Neutrophil (primary cell): ENCODE measurements at regions not wholly inside any gene's neighbourhood (a gene's known extent, or its start where the extent isn't known, plus 50 kb on each side); places are given as distances from the start of the nearest gene placed in this dataset.

Experiments
- H3K27ac ChIP-seq: fragments of 200-600 bp; sonication (generic); 2 replicates; pipeline ENCODE4 v1.5.1; 2016; ENCODE audit warnings: mild to moderate bottlenecking, moderate library complexity
- H3K27me3 ChIP-seq: fragments of 200-600 bp; sonication (generic); 2 replicates; pipeline ENCODE4 v1.6.0; 2016; ENCODE audit warnings: mild to moderate bottlenecking
- H3K36me3 ChIP-seq: fragments of 200-600 bp; sonication (generic); 2 replicates; pipeline ENCODE4 v1.5.1; 2017
- H3K4me1 ChIP-seq, 2 experiments: fragments of 200-600 bp in 1 of 2; sonication (generic) in 1 of 2; 1 replicate in 1 of 2; 2 replicates in 1 of 2; pipeline versions ENCODE4 v1.5.1 to v1.6.1; 2013 to 2016; ENCODE audit warnings: low read depth in 1 of 2, low read length in 1 of 2, mild to moderate bottlenecking in 1 of 2, moderate library complexity in 1 of 2; ENCODE audit not compliant: control insufficient read depth in 1 of 2, insufficient read depth in 1 of 2
- H3K4me3 ChIP-seq, 2 experiments: fragments of 200-600 bp in 1 of 2; sonication (generic) in 1 of 2; 1 replicate in 1 of 2; 2 replicates in 1 of 2; pipeline ENCODE4 v1.5.1; 2013 to 2016; ENCODE audit warnings: low read depth in 1 of 2, low read length in 1 of 2, mild to moderate bottlenecking in 1 of 2, moderate library complexity in 1 of 2
- H3K9me3 ChIP-seq: fragments of 200-600 bp; sonication (generic); 2 replicates; pipeline ENCODE4 v1.5.1; 2016
- TF ChIP-seq, protein P1 (sequence below): fragments of 200-600 bp; sonication (generic); IDR thresholded peaks from 2 replicates; pipeline ENCODE4 v1.5.1; 2016; ENCODE audit warnings: antibody characterized with exemption

DNA sequence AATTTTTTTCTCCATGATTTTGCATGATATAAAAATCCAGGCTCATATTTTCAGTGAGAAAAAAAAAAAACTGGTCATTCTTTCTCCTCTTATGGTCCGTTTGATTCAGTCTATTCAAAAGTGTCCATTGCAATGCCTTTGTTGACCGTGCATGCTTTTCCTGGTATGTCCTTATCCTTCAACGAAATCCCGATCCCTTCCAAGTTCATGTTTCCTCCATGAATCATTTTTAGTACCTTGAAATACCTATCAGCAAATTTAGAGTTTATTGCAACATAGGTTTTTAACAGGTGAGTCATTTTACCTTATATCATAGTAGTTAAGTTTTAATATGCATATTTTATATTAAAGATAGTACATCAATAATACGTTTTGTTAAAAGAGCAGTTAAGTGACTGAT lies 773.8 kb upstream of the CHD1 start:
- H3K27me3 ChIP-seq, result no peaks in the 10 kb centered on the region
- no peaks in the 10 kb centered on the region for H3K9me3 ChIP-seq
- H3K4me1 ChIP-seq, result no peaks in the 10 kb centered on the region
- TF ChIP-seq, protein P1, sequence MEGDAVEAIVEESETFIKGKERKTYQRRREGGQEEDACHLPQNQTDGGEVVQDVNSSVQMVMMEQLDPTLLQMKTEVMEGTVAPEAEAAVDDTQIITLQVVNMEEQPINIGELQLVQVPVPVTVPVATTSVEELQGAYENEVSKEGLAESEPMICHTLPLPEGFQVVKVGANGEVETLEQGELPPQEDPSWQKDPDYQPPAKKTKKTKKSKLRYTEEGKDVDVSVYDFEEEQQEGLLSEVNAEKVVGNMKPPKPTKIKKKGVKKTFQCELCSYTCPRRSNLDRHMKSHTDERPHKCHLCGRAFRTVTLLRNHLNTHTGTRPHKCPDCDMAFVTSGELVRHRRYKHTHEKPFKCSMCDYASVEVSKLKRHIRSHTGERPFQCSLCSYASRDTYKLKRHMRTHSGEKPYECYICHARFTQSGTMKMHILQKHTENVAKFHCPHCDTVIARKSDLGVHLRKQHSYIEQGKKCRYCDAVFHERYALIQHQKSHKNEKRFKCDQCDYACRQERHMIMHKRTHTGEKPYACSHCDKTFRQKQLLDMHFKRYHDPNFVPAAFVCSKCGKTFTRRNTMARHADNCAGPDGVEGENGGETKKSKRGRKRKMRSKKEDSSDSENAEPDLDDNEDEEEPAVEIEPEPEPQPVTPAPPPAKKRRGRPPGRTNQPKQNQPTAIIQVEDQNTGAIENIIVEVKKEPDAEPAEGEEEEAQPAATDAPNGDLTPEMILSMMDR, result no peak
- H3K4me3 ChIP-seq, result no peak overlapping the region
- H3K27ac ChIP-seq, result no peak overlapping the region
- no peaks in the 10 kb centered on the region for H3K36me3 ChIP-seq

DNA sequence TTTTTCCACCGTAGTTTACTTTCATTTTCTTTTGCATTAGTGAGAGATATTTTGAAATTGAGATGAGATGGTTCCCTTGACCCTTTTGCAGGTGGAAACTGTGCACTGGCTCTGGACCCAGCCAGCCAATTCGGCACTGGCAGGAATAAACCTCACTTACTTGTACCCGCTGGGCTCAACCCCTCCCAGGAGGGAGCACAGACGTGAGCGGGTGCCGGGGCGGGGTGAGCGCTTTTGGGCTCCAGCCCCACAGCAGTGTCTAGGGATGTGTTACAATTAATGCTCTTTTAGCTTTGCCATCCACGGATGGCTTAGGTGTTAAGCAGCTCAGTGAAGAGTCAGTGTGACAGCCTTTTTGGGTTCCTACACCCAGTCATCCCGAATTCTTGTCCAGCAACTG lies 766.1 kb upstream of the CHD1 start:
- Histone ChIP-seq H3K27me3 (no peaks in the 10 kb centered on the region), H3K9me3 (no peaks in the 10 kb centered on the region), H3K36me3 (no peaks in the 10 kb centered on the region), H3K4me3 (no peak overlapping the region), H3K27ac (no peak overlapping the region), H3K4me1 (no peaks in the 10 kb centered on the region)
- TF ChIP-seq, protein P1, result no peak

DNA sequence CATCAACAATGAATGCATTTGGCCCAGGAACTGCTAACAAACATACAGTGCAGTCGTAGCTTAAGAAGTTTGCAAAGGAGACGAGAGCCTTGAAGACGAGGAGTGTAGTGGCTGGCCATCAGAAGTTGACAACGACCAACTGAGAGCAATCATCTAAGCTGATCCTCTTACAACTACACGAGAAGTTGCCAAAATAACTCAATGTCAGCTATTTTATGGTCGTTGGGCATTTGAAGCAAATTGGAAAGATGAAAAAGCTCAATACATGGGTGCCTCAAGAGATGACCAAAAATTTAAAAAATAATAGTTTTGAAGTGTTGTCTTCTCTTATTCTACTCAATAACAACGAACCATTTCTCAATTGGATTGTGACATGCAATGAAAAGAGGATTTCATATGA lies 757.7 kb upstream of the CHD1 start:
- no peaks in the 10 kb centered on the region for H3K36me3 ChIP-seq
- no peaks in the 10 kb centered on the region for H3K4me1 ChIP-seq
- H3K27me3 ChIP-seq, result no peaks in the 10 kb centered on the region
- H3K4me3 ChIP-seq, result no peak overlapping the region
- no peak overlapping the region for H3K27ac ChIP-seq
- TF ChIP-seq, protein P1, result no peak
- H3K9me3 ChIP-seq, result no peaks in the 10 kb centered on the region

DNA sequence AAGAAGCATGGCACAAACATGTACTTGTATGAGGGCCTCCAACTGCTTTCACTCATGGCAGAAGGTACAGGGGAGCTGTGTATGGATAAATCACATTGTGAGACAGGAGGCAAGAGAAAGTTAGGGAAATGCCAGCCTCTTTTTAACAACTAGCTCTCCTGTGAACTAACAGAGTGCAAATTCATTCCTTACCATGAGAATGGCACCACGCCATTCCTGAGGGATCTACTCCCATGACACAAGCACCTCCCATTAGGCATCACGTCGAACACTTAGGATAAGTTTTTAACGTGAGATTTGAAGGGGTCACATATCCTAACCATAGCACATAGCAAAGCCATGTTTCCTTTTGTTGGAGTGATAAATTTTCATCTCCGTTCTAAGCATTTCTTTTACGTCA lies 747.2 kb upstream of the CHD1 start:
- Histone ChIP-seq H3K4me1 (no peaks in the 10 kb centered on the region), H3K36me3 (no peaks in the 10 kb centered on the region), H3K9me3 (no peaks in the 10 kb centered on the region), H3K27ac (no peak overlapping the region), H3K4me3 (no peak overlapping the region), H3K27me3 (no peaks in the 10 kb centered on the region)
- TF ChIP-seq, protein P1, result no peak

DNA sequence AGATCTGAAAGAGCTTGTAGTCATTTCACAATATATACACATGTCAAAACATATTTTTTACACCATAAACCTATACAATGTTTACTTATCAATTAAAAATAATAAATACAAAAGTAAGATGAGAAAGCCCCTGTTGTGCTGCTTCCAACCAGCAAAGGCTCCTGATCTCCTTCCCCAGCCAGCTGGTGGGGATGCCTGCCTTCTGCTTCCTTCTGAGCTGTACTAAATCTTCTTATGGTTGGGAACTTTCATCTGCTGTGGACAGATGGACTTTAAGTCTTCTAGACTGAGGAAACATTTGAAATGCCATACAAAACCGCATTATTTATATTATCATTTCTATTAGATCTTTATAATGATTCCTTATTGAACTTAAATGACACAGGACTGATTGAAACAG lies 745.3 kb upstream of the CHD1 start:
- TF ChIP-seq, protein P1, result no peak

DNA sequence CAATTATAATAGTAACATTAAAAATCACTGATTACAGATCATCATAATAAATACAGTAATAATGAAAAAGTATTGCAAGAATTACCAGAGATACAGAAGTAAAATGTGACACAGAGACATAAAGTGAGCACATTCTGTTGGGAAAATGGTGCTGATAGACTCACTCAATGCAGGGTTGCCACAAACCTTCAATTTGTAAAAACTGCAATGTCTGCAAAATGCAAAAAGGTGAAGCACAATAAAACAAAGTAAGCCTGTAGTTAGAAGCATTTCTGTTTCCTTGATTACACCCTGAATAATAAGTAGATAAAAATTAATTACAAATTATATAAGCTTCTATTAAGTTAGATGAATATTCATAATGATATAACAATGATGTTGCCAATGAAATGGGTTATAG lies 736.2 kb upstream of the CHD1 start:
- Histone ChIP-seq H3K9me3 (no peaks in the 10 kb centered on the region), H3K36me3 (no peaks in the 10 kb centered on the region), H3K27ac (no peak overlapping the region), H3K27me3 (no peaks in the 10 kb centered on the region), H3K4me1 (no peaks in the 10 kb centered on the region), H3K4me3 (no peak overlapping the region)
- TF ChIP-seq, protein P1, result no peak

More for the DNA sequence above, 745.3 kb upstream of the CHD1 start:
- Histone ChIP-seq H3K27ac (no peak overlapping the region), H3K36me3 (no peaks in the 10 kb centered on the region), H3K27me3 (no peaks in the 10 kb centered on the region), H3K4me3 (no peak overlapping the region), H3K9me3 (no peaks in the 10 kb centered on the region), H3K4me1 (no peaks in the 10 kb centered on the region)
